CD4-positive, CD25-positive, alpha-beta regulatory T cell (primary cell): ENCODE measurements at regions not wholly inside any gene's neighbourhood (a gene's known extent, or its start where the extent isn't known, plus 50 kb on each side); places are given as distances from the start of the nearest gene placed in this dataset.

ENCODE experiments used
- ATAC-seq, 2 donors: fragments of 150-1000 bp; cut with Tn5 transposase; one replicate each; pipeline ENCODE4 v1.10.0; 2021; ENCODE audit warnings: low read depth in 2 of 2, moderate number of reproducible peaks in 2 of 2, moderate library complexity in 1 of 2
- DNase-seq, 3 donors: peaks; one replicate each; pipeline versions ENCODE4 v3.0.0 to v3.0.0-alpha.2; 2012 to 2022; ENCODE audit warnings: mixed read lengths in 1 of 3
- H3K27ac ChIP-seq: one replicate; pipeline ENCODE4 v1.7.0; 2013; ENCODE audit warnings: mild to moderate bottlenecking, low read length; ENCODE audit not compliant: insufficient read depth, poor library complexity, severe bottlenecking
- H3K27me3 ChIP-seq: one replicate; pipeline ENCODE4 v1.7.0; 2013; ENCODE audit warnings: low read length; ENCODE audit not compliant: control insufficient read depth, insufficient read depth
- H3K36me3 ChIP-seq: one replicate; pipeline ENCODE4 v1.7.0; 2013; ENCODE audit warnings: mild to moderate bottlenecking, low read length, moderate library complexity; ENCODE audit not compliant: control insufficient read depth, insufficient read depth
- H3K4me1 ChIP-seq: 2 replicates; pipeline ENCODE4 v1.7.0; 2013; ENCODE audit warnings: mild to moderate bottlenecking, low read length; ENCODE audit not compliant: insufficient read depth, control insufficient read depth, poor library complexity, severe bottlenecking
- H3K4me3 ChIP-seq: one replicate; pipeline ENCODE4 v1.7.0; 2013; ENCODE audit warnings: low read depth, mild to moderate bottlenecking, low read length, moderate library complexity
- H3K9me3 ChIP-seq, 2 experiments: 1 replicate in 1 of 2; 2 replicates in 1 of 2; pipeline ENCODE4 v1.7.0; 2013; ENCODE audit warnings: low read length in 2 of 2, mild to moderate bottlenecking in 1 of 2, moderate library complexity in 1 of 2; ENCODE audit not compliant: control insufficient read depth in 2 of 2
- H3K27ac Mint-ChIP-seq, 3 donors: one replicate each; pipeline ENCODE4 v1.8.0; 2020 to 2022; ENCODE audit warnings: mild to moderate bottlenecking in 3 of 3, mixed read lengths in 3 of 3, moderate library complexity in 2 of 3
- H3K27me3 Mint-ChIP-seq: one replicate; pipeline ENCODE4 v1.8.0; 2022; ENCODE audit warnings: mild to moderate bottlenecking, mixed read lengths
- H3K36me3 Mint-ChIP-seq: one replicate; pipeline ENCODE4 v1.8.0; 2020; ENCODE audit warnings: mixed read lengths
- H3K4me1 Mint-ChIP-seq, 4 donors: one replicate each; pipeline ENCODE4 v1.8.0; 2020 to 2022; ENCODE audit warnings: mixed read lengths in 4 of 4, mild to moderate bottlenecking in 1 of 4
- H3K4me3 Mint-ChIP-seq, 4 donors: one replicate each; pipeline ENCODE4 v1.8.0; 2020 to 2022; ENCODE audit warnings: mild to moderate bottlenecking in 4 of 4, mixed read lengths in 4 of 4, moderate library complexity in 3 of 4
- H3K9me3 Mint-ChIP-seq, 7 donors: one replicate each; pipeline ENCODE4 v1.8.0; 2020 to 2022; ENCODE audit warnings: mixed read lengths in 7 of 7, mild to moderate bottlenecking in 3 of 7, moderate library complexity in 2 of 7

DNA sequence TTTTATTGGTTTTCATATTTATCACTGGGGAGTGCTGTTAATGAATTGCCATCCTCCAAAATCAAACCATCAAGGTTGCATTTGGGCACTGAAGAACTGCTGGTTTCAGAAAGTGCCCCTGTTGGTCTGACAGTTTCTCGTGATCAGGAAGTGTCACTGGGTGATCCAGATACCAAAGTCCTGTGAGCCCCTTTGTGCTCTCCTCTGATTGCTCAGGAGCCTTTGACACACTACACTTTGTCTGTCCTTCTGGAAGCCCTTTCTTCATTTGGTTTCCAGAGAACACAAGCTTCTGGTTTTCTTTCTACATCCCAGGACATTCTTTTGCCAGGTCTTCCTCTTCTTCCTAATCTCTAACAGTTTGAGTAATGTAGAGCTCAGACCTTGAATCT is 165.8 kb upstream of the PROX1 start:
- Histone ChIP-seq H3K27me3 (no peaks in the 10 kb centered on the region), H3K9me3 (no peaks in the 10 kb centered on the region), H3K27ac (no peak overlapping the region), H3K4me1 (no peaks in the 10 kb centered on the region), H3K4me3 (no peak overlapping the region), H3K36me3 (no peaks in the 10 kb centered on the region)
- peaks cover 0 to 2% (median 0%) of the 10 kb centered on the region in 7 donors for H3K9me3 Mint-ChIP-seq
- DNase-seq (no peak), ATAC-seq (no peak)
- H3K27ac Mint-ChIP-seq: no peak overlapping the region
- no peaks in the 10 kb centered on the region for H3K4me1 Mint-ChIP-seq
- H3K27me3 Mint-ChIP-seq: no peaks in the 10 kb centered on the region
- no peak overlapping the region for H3K4me3 Mint-ChIP-seq
- H3K36me3 Mint-ChIP-seq: no peaks in the 10 kb centered on the region

DNA sequence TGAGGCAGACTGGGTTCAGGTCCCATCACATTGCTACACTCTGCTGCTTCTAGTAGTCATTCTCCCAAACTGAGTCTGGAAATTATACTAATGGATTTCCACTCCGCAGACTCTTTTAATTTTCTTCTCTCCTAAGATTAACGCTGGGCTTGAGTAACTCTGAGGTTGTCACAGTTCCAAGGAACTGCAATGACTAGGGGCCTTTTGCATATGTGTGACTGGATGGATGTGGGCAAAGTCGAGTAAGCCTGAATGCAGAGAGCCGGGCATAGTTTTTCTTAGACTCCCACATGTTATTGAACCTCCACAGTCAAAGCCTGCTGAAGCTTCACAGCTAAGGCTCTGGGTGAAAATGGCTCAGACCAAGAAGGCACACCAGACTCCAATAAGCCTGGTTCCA is 160.9 kb upstream of the PROX1 start:
- Mint-ChIP-seq H3K36me3 (no peaks in the 10 kb centered on the region), H3K27ac (no peak overlapping the region), H3K9me3 (peaks cover 0 to 2% (median 0%) of the 10 kb centered on the region in 7 donors), H3K4me3 (no peak overlapping the region), H3K27me3 (peaks cover 6% of the 10 kb centered on the region), H3K4me1 (no peaks in the 10 kb centered on the region)
- H3K9me3 ChIP-seq: no peaks in the 10 kb centered on the region
- ATAC-seq: no peak
- no peak overlapping the region for H3K4me3 ChIP-seq
- DNase-seq: no peak
- H3K27ac ChIP-seq: no peak overlapping the region
- H3K36me3 ChIP-seq: no peaks in the 10 kb centered on the region
- no peaks in the 10 kb centered on the region for H3K27me3 ChIP-seq
- H3K4me1 ChIP-seq: no peaks in the 10 kb centered on the region

DNA sequence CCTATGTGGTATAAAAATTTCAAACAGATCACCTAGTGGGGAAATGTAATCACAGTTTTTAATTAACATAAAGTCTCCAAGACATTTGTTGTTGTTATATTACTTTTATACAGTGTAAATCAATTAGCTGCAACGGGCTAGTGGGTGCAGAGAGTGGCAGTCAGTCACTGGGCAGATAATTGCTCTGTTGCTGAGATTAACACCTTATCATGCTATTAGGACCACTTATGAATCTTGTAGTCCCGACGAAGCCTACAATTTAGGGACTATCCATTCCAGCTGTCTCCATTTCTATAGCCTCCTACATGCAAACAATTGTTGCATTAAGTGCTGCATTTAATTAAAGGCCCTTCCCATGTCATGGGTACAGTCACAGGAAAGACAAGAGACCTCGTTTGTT is 158.9 kb upstream of the PROX1 start:
- Histone ChIP-seq H3K4me3 (no peak overlapping the region), H3K4me1 (no peaks in the 10 kb centered on the region), H3K27me3 (no peaks in the 10 kb centered on the region), H3K27ac (no peak overlapping the region), H3K9me3 (no peaks in the 10 kb centered on the region), H3K36me3 (no peaks in the 10 kb centered on the region)
- ATAC-seq (no peak), DNase-seq (no peak)
- peaks cover 0 to 4% (median 2%) of the 10 kb centered on the region in 7 donors for H3K9me3 Mint-ChIP-seq
- no peaks in the 10 kb centered on the region for H3K36me3 Mint-ChIP-seq
- H3K27ac Mint-ChIP-seq: no peak overlapping the region
- H3K4me3 Mint-ChIP-seq: no peak overlapping the region
- H3K27me3 Mint-ChIP-seq: peaks cover 6% of the 10 kb centered on the region
- no peaks in the 10 kb centered on the region for H3K4me1 Mint-ChIP-seq

DNA sequence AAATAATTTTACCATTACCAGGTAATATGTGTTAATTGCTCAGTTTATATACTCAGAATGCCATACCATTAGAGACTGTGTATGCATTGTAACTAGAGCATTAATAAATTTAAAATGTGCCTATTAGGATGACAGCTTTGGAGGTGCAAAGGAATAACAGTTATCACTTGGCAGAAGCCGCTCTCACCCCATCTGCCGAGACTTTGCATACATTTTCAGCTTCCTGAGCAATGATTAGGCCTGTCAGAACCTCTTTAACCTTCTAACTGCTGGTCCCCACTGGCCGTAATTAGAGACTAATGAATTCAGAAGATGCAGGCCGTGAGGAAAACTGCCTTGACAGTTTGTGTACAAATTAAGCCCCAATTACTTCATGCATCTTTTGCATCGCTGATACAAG is 158.0 kb upstream of the PROX1 start:
- Mint-ChIP-seq H3K27ac (no peak overlapping the region), H3K4me1 (no peaks in the 10 kb centered on the region), H3K36me3 (no peaks in the 10 kb centered on the region), H3K27me3 (peaks cover 6% of the 10 kb centered on the region), H3K9me3 (peaks cover 0 to 4% (median under 1%) of the 10 kb centered on the region in 7 donors), H3K4me3 (no peak overlapping the region)
- Histone ChIP-seq H3K4me3 (no peak overlapping the region), H3K9me3 (no peaks in the 10 kb centered on the region), H3K27ac (no peak overlapping the region), H3K27me3 (no peaks in the 10 kb centered on the region), H3K4me1 (no peaks in the 10 kb centered on the region), H3K36me3 (no peaks in the 10 kb centered on the region)
- ATAC-seq: no peak
- DNase-seq: no peak

DNA sequence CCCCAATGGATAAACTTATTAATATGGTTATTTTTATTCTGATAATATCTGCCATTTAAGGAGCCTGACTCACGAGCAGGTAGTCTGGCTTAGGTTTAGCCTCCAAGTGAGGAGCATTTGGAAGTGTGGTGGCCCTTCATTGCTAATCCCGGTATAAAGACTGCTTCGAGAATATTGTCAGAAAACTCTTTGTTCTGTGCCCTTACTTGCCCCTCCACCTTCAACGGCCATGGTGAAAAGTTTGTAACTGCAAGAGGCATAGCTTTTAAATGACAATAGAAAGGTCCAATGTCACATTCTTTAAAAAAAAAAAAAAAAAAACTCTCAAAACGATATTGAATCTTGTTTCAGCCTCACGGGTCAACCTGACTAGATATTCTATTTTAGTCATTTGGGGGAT is 157.4 kb upstream of the PROX1 start:
- Mint-ChIP-seq H3K4me3 (no peak overlapping the region), H3K27ac (no peak overlapping the region), H3K36me3 (no peaks in the 10 kb centered on the region), H3K4me1 (no peaks in the 10 kb centered on the region), H3K27me3 (peaks cover 6% of the 10 kb centered on the region), H3K9me3 (peaks cover 0 to 4% (median 0%) of the 10 kb centered on the region in 7 donors)
- ATAC-seq: no peak
- Histone ChIP-seq H3K27me3 (no peaks in the 10 kb centered on the region), H3K4me3 (no peak overlapping the region), H3K4me1 (no peaks in the 10 kb centered on the region), H3K27ac (no peak overlapping the region), H3K9me3 (no peaks in the 10 kb centered on the region), H3K36me3 (no peaks in the 10 kb centered on the region)
- no peak for DNase-seq

DNA sequence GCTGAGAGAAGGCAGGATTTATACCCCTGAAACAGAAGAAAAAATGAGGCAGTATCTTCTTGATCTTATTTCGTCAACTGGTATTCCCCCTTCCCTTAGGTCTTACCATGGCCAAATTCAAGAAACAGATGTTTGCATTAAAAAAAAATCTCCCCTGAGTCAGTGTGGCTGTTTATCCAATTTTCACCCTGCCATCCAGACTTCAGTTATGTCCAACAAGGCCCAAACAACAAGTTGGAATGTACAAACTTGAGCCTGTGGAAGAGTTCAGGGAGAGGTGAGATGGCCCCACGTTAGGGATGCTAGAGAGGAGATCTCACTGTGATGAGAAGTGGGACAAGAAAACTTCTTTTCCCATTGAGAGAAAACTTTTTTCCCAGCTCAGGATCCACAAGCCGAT is 147.2 kb upstream of the PROX1 start:
- Mint-ChIP-seq H3K36me3 (no peaks in the 10 kb centered on the region), H3K4me1 (no peaks in the 10 kb centered on the region), H3K9me3 (no peaks in the 10 kb centered on the region), H3K4me3 (no peak overlapping the region), H3K27ac (no peak overlapping the region), H3K27me3 (no peaks in the 10 kb centered on the region)
- ATAC-seq: no peak
- no peak overlapping the region for H3K27ac ChIP-seq
- DNase-seq: no peak
- H3K36me3 ChIP-seq: no peaks in the 10 kb centered on the region
- H3K9me3 ChIP-seq: no peaks in the 10 kb centered on the region
- H3K27me3 ChIP-seq: no peaks in the 10 kb centered on the region
- H3K4me3 ChIP-seq: no peak overlapping the region
- H3K4me1 ChIP-seq: no peaks in the 10 kb centered on the region

DNA sequence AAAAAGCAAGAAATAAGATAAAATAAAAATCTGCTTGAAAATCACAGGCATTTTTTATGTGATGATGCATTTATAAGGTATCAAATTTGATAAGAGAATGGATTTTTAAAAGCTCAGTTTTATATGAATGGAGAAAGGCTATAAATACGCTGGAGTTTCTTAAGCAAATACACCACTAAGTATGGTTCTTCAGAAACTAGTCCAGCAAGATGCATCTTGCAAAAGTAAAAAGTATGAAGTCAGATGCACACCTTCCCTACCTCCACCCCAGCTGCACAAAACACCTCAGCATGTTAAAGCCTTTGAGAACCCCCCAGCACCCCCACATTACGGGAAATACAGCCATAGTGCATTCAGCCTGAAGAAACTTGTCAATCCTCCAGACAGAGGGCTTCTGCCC is 143.1 kb upstream of the PROX1 start:
- H3K27me3 Mint-ChIP-seq: no peaks in the 10 kb centered on the region

DNA sequence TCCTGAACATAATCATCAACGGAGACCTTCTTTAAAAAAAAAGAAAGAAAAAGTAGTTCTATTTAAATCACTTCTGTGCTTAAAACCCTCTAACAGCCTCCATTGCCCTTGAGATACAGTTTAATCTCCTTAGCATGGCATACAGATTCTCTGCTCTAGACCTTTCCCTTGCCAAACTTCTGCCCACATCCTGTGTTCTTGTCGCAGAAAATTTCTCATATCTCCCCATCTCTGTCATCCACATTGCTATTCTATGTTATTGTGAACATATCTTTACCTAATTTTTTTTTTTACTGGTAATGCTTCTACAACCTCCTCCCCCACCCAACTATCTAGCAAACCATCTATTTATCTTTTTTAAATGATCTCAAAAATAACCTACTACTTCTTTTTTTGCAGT is 135.7 kb upstream of the PROX1 start:
- H3K27ac Mint-ChIP-seq: no peak overlapping the region
- peak in 1 of 2 donors; percentile 76 for ATAC-seq

More for the DNA sequence above, 143.1 kb upstream of the PROX1 start:
- Mint-ChIP-seq H3K4me1 (no peaks in the 10 kb centered on the region), H3K9me3 (no peaks in the 10 kb centered on the region), H3K36me3 (no peaks in the 10 kb centered on the region), H3K4me3 (no peak overlapping the region), H3K27ac (no peak overlapping the region)
- DNase-seq: no peak
- ATAC-seq: no peak
- Histone ChIP-seq H3K27me3 (no peaks in the 10 kb centered on the region), H3K9me3 (no peaks in the 10 kb centered on the region), H3K4me1 (no peaks in the 10 kb centered on the region), H3K4me3 (no peak overlapping the region), H3K36me3 (no peaks in the 10 kb centered on the region), H3K27ac (no peak overlapping the region)

More for the DNA sequence above, 135.7 kb upstream of the PROX1 start:
- Histone ChIP-seq H3K36me3 (no peaks in the 10 kb centered on the region), H3K4me3 (no peak overlapping the region), H3K4me1 (no peaks in the 10 kb centered on the region), H3K27ac (no peak overlapping the region), H3K27me3 (no peaks in the 10 kb centered on the region), H3K9me3 (no peaks in the 10 kb centered on the region)
- Mint-ChIP-seq H3K36me3 (no peaks in the 10 kb centered on the region), H3K27me3 (no peaks in the 10 kb centered on the region), H3K9me3 (peaks cover 0 to 2% (median 0%) of the 10 kb centered on the region in 7 donors), H3K4me1 (peaks cover 0 to 3% (median 0%) of the 10 kb centered on the region in 4 donors), H3K4me3 (no peak overlapping the region)
- DNase-seq: peak in 2 of 3 donors; percentile 38 to 48
